A673 (cell line): ENCODE measurements at regions not wholly inside any gene's neighbourhood (a gene's known extent, or its start where the extent isn't known, plus 50 kb on each side); places are given as distances from the start of the nearest gene placed in this dataset.

Experiments used
- CTCF ChIP-seq: fragments of 300-800, 200-600 bp; sonication (generic); conservative IDR thresholded peaks from 2 replicates; pipeline ENCODE4 v1.5.1; 2017; ENCODE audit warnings: low read depth, mild to moderate bottlenecking, antibody characterized with exemption, low read length, moderate library complexity, mixed read lengths
- EZH2 ChIP-seq: fragments of 200-600 bp; sonication (generic); IDR thresholded peaks from 2 replicates; pipeline ENCODE4 v1.6.1; 2017; ENCODE audit warnings: borderline replicate concordance, low read depth, mild to moderate bottlenecking, mixed read lengths, antibody characterized with exemption, low read length; ENCODE audit not compliant: poor library complexity, severe bottlenecking

- no peak for TF ChIP-seq CTCF
- TF ChIP-seq EZH2, result no peak
Measured at GRCh38 chr20:4504814-4505213, 181.4 kb upstream of the PRNP start.
